ENCODE measurements at regions not wholly inside any gene's neighbourhood (a gene's known extent, or its start where the extent isn't known, plus 50 kb on each side); places are given as distances from the start of the nearest gene placed in this dataset.
A peak's percentile ranks its signal among the peaks of the same experiment; 100 is the strongest.

- TF ChIP-seq CTCF (IDR thresholded peaks at IDR 0.05) (no peak), POLR2A (IDR thresholded peaks at IDR 0.05) (no peak)
- no peak overlapping the region for H3K27ac ChIP-seq
- 100% methylated on average over 1 of the region's 1 CpG for WGBS (ENCODE audit: insufficient coverage, low coverage, low lambda C conversion rate, missing lambda C conversion rate)
- no peaks in the 10 kb centered on the region for H3K9me3 ChIP-seq
- peaks cover 0 to 2% (median 0%) of the 10 kb centered on the region in 4 donors for H3K4me1 ChIP-seq
- no peaks in the 10 kb centered on the region for H3K27me3 ChIP-seq
- DNase-seq = no peak
- H3K4me3 ChIP-seq = no peak overlapping the region
- ATAC-seq = no peak
- intact Hi-C loops (cut with DNase I) = loop anchor here in 1 of 2 donors (5.0 kb wide), 1 partner anchor 216 kb away; no protein-coding TSS in a partner anchor
- H3K36me3 ChIP-seq = no peaks in the 10 kb centered on the region
Observed at GRCh38 chr15:91523596-91523995, 329.9 kb upstream of the SLCO3A1 start.

GRCh38 chr15:91524534-91524933, 329.0 kb upstream of the SLCO3A1 start:
- intact Hi-C loops (cut with DNase I) = loop anchor here in 1 of 2 donors (5.0 kb wide), 1 partner anchor 217 kb away; no protein-coding TSS in a partner anchor
- H3K4me1 ChIP-seq = peaks cover 0 to 6% (median 0%) of the 10 kb centered on the region in 4 donors
- no peaks in the 10 kb centered on the region for H3K27me3 ChIP-seq
- no peak for TF ChIP-seq POLR2A (IDR thresholded peaks at IDR 0.05)
- H3K4me3 ChIP-seq = no peak overlapping the region
- WGBS (ENCODE audit: insufficient coverage, low coverage, low lambda C conversion rate, missing lambda C conversion rate) = 71% methylated on average over 2 of the region's 2 CpGs
- DNase-seq = no peak
- H3K36me3 ChIP-seq = no peaks in the 10 kb centered on the region
- no peaks in the 10 kb centered on the region for H3K9me3 ChIP-seq
- no peak overlapping the region for H3K27ac ChIP-seq
- no peak for ATAC-seq

GRCh38 chr15:91525751-91526150, 327.8 kb upstream of the SLCO3A1 start:
- Histone ChIP-seq H3K27ac (no peak overlapping the region), H3K9me3 (no peaks in the 10 kb centered on the region), H3K4me1 (peaks cover 0 to 13% (median 0%) of the 10 kb centered on the region in 4 donors), H3K36me3 (no peaks in the 10 kb centered on the region), H3K27me3 (no peaks in the 10 kb centered on the region), H3K4me3 (no peak overlapping the region)
- 91% methylated on average over 3 of the region's 3 CpGs for WGBS (ENCODE audit: insufficient coverage, low coverage, low lambda C conversion rate, missing lambda C conversion rate)
- no peak for DNase-seq
- intact Hi-C loops (cut with DNase I) = no loop called here
- no peak for TF ChIP-seq POLR2A (IDR thresholded peaks at IDR 0.05)
- TF ChIP-seq CTCF (IDR thresholded peaks at IDR 0.05) = no peak
- no peak for ATAC-seq

GRCh38 chr15:91526424-91526823, 327.1 kb upstream of the SLCO3A1 start:
- Histone ChIP-seq H3K4me1 (peaks cover 0 to 13% (median 0%) of the 10 kb centered on the region in 4 donors), H3K36me3 (no peaks in the 10 kb centered on the region), H3K4me3 (no peak overlapping the region), H3K27ac (no peak overlapping the region), H3K27me3 (no peaks in the 10 kb centered on the region), H3K9me3 (no peaks in the 10 kb centered on the region)
- TF ChIP-seq CTCF (IDR thresholded peaks at IDR 0.05) (no peak), POLR2A (IDR thresholded peaks at IDR 0.05) (no peak)
- 69% methylated on average over 2 of the region's 2 CpGs for WGBS (ENCODE audit: insufficient coverage, low coverage, low lambda C conversion rate, missing lambda C conversion rate)
- ATAC-seq = no peak
- no peak for DNase-seq
- intact Hi-C loops (cut with DNase I) = no loop called here

GRCh38 chr15:91528801-91529200, 324.7 kb upstream of the SLCO3A1 start:
- H3K4me3 ChIP-seq = no peak overlapping the region
- H3K9me3 ChIP-seq = no peaks in the 10 kb centered on the region
- no peaks in the 10 kb centered on the region for H3K27me3 ChIP-seq
- intact Hi-C loops (cut with DNase I) = no loop called here
- TF ChIP-seq POLR2A (IDR thresholded peaks at IDR 0.05) (no peak), CTCF (IDR thresholded peaks at IDR 0.05) (no peak)
- H3K36me3 ChIP-seq = no peaks in the 10 kb centered on the region
- H3K27ac ChIP-seq = no peak overlapping the region
- 76% methylated on average over 5 of the region's 5 CpGs for WGBS (ENCODE audit: insufficient coverage, low coverage, low lambda C conversion rate, missing lambda C conversion rate)
- DNase-seq (no peak), ATAC-seq (peak; percentile 36 to 64 (median 58))
- peaks cover 0 to 13% (median 0%) of the 10 kb centered on the region in 4 donors for H3K4me1 ChIP-seq
